ENCODE measurements at regions not wholly inside any gene's neighbourhood (a gene's known extent, or its start where the extent isn't known, plus 50 kb on each side); places are given as distances from the start of the nearest gene placed in this dataset.

GRCh38 chrX:74249963-74250362 is 54.0 kb upstream of the ZCCHC13 start:
- TF ChIP-seq, protein P1, sequence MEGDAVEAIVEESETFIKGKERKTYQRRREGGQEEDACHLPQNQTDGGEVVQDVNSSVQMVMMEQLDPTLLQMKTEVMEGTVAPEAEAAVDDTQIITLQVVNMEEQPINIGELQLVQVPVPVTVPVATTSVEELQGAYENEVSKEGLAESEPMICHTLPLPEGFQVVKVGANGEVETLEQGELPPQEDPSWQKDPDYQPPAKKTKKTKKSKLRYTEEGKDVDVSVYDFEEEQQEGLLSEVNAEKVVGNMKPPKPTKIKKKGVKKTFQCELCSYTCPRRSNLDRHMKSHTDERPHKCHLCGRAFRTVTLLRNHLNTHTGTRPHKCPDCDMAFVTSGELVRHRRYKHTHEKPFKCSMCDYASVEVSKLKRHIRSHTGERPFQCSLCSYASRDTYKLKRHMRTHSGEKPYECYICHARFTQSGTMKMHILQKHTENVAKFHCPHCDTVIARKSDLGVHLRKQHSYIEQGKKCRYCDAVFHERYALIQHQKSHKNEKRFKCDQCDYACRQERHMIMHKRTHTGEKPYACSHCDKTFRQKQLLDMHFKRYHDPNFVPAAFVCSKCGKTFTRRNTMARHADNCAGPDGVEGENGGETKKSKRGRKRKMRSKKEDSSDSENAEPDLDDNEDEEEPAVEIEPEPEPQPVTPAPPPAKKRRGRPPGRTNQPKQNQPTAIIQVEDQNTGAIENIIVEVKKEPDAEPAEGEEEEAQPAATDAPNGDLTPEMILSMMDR (IDR thresholded peaks at IDR 0.05; ENCODE audit: low read depth, low read length, poor library complexity, severe bottlenecking) = no peak
- TF ChIP-seq EZH2phosphoT487 (IDR thresholded peaks at IDR 0.05; ENCODE audit: borderline replicate concordance, low read length) = no peak

All from DOHH2 (cell line).